Stimulated activated CD4-positive, alpha-beta T cell treated with anti-CD3 and anti-CD28 coated beads, TNF-alpha, amount 100 ng/mL, for 24 hours (primary cell): ENCODE measurements at regions not wholly inside any gene's neighbourhood (a gene's known extent, or its start where the extent isn't known, plus 50 kb on each side); places are given as distances from the start of the nearest gene placed in this dataset.
"Not testable (repeated sequence)": the region's sequence is repeated elsewhere in the genome, so short reads cannot be mapped to it uniquely, and the experiment has no call there.

ENCODE experiments used
- DNase-seq, 3 experiments: peaks; one replicate each; pipeline ENCODE4 v3.0.0-alpha.2; 2020; ENCODE audit warnings: low read depth in 3 of 3

- DNase-seq = no peak
These were observed 150.5 kb upstream of the PTPN1 start for GRCh38 chr20:50359607-50360217.

- DNase-seq = no peak
These were observed 149.9 kb upstream of the PTPN1 start for GRCh38 chr20:50360218-50360672.

- DNase-seq = no peak
These were observed 149.3 kb upstream of the PTPN1 start for GRCh38 chr20:50360921-50361320.

GRCh38 chr20:50362177-50362576 is 148.0 kb upstream of the PTPN1 start:
- not testable (repeated sequence) for DNase-seq

GRCh38 chr20:50363027-50363426 is 147.2 kb upstream of the PTPN1 start:
- no peak for DNase-seq

GRCh38 chr20:50363479-50363878 is 146.7 kb upstream of the PTPN1 start:
- DNase-seq = no peak

GRCh38 chr20:50364542-50364941 is 145.6 kb upstream of the PTPN1 start:
- DNase-seq = no peak

GRCh38 chr20:50366270-50367103 is 143.7 kb upstream of the PTPN1 start:
- DNase-seq = no peak

GRCh38 chr20:50367104-50367674 is 143.0 kb upstream of the PTPN1 start:
- no peak for DNase-seq

- no peak for DNase-seq
These were observed 142.3 kb upstream of the PTPN1 start for GRCh38 chr20:50367739-50368375.

GRCh38 chr20:50368386-50368785 is 141.8 kb upstream of the PTPN1 start:
- DNase-seq = no peak

- DNase-seq = no peak
These were observed 141.4 kb upstream of the PTPN1 start for GRCh38 chr20:50368813-50369224.

- DNase-seq = no peak
These were observed 140.8 kb upstream of the PTPN1 start for GRCh38 chr20:50369225-50370035.

GRCh38 chr20:50370036-50370566 is 140.1 kb upstream of the PTPN1 start:
- DNase-seq = no peak

- no peak for DNase-seq
These were observed 138.1 kb upstream of the PTPN1 start for GRCh38 chr20:50371878-50372769.

GRCh38 chr20:50372770-50373088 is 137.5 kb upstream of the PTPN1 start:
- DNase-seq = no peak

- no peak for DNase-seq
These were observed 136.4 kb upstream of the PTPN1 start for GRCh38 chr20:50373674-50374286.

GRCh38 chr20:50374541-50375078 is 135.6 kb upstream of the PTPN1 start:
- no peak for DNase-seq

- DNase-seq = no peak
These were observed 133.8 kb upstream of the PTPN1 start for GRCh38 chr20:50376179-50376887.
